DOHH2 (cell line): ENCODE measurements at regions not wholly inside any gene's neighbourhood (a gene's known extent, or its start where the extent isn't known, plus 50 kb on each side); places are given as distances from the start of the nearest gene placed in this dataset.
"Not testable (repeated sequence)": the region's sequence is repeated elsewhere in the genome, so short reads cannot be mapped to it uniquely, and the experiment has no call there.

Experiments
- H3F3A ChIP-seq: fragments of 200-600 bp; sonication (generic), shearing (Covaris generic); 2 replicates; pipeline ENCODE4 v1.6.0; 2016; ENCODE audit warnings: antibody characterized with exemption, mild to moderate bottlenecking; ENCODE audit not compliant: control insufficient read depth, insufficient read depth
- H3K27ac ChIP-seq: fragments of 200-600 bp; sonication (generic); 2 replicates; pipeline ENCODE4 v1.5.1; 2014; ENCODE audit warnings: low read depth, mild to moderate bottlenecking, low read length, moderate library complexity
- H3K27me3 ChIP-seq: fragments of 200-600 bp; sonication (generic); 2 replicates; pipeline ENCODE4 v1.6.1; 2014; ENCODE audit warnings: mild to moderate bottlenecking, low read length, mixed read lengths; ENCODE audit not compliant: control insufficient read depth
- H3K36me3 ChIP-seq: fragments of 200-600 bp; sonication (generic); 2 replicates; pipeline ENCODE4 v1.6.1; 2014; ENCODE audit warnings: mild to moderate bottlenecking, low read length, moderate library complexity, mixed read lengths; ENCODE audit not compliant: control insufficient read depth
- H3K4me1 ChIP-seq: fragments of 200-600 bp; sonication (generic); 2 replicates; pipeline ENCODE4 v1.6.1; 2014; ENCODE audit warnings: mild to moderate bottlenecking, low read length, mixed read lengths; ENCODE audit not compliant: control insufficient read depth
- H3K4me2 ChIP-seq: fragments of 200-600 bp; sonication (generic); 2 replicates; pipeline ENCODE4 v1.6.0; 2014; ENCODE audit warnings: mild to moderate bottlenecking, low read length, moderate library complexity
- H3K4me3 ChIP-seq: fragments of 200-600 bp; sonication (generic); 2 replicates; pipeline ENCODE4 v1.5.1; 2014; ENCODE audit warnings: mild to moderate bottlenecking, low read length, mixed read lengths
- H3K79me2 ChIP-seq: fragments of 200-600 bp; sonication (generic); 2 replicates; pipeline ENCODE4 v1.6.1; 2014; ENCODE audit warnings: mild to moderate bottlenecking, low read length, mixed read lengths; ENCODE audit not compliant: control insufficient read depth
- H3K9me2 ChIP-seq: fragments of 200-600 bp; sonication (generic); replicated peaks from 2 replicates; pipeline ENCODE4 v1.6.1; 2014; ENCODE audit warnings: mild to moderate bottlenecking, low read length, mixed read lengths; ENCODE audit not compliant: control insufficient read depth
- H3K9me3 ChIP-seq: fragments of 200-600 bp; sonication (generic); 2 replicates; pipeline ENCODE4 v1.6.1; 2014; ENCODE audit warnings: antibody characterized with exemption, low read length, mixed read lengths; ENCODE audit not compliant: control insufficient read depth, insufficient read depth
- H4K20me1 ChIP-seq: fragments of 200-600 bp; sonication (generic); 2 replicates; pipeline ENCODE4 v1.6.0; 2014; ENCODE audit warnings: low read depth, mild to moderate bottlenecking, antibody characterized with exemption, low read length, moderate library complexity; ENCODE audit not compliant: control insufficient read depth, insufficient read depth
- EZH2phosphoT487 ChIP-seq: fragments of 200-600 bp; sonication (generic); IDR thresholded peaks from 2 replicates; pipeline ENCODE4 v1.6.1; 2017; ENCODE audit warnings: borderline replicate concordance, mild to moderate bottlenecking, antibody characterized with exemption, low read length, moderate library complexity, mixed read lengths
- TF ChIP-seq, protein P1 (sequence below): fragments of 200-600 bp; sonication (generic); IDR thresholded peaks from one replicate; pipeline ENCODE4 v1.5.1; 2014; ENCODE audit warnings: antibody characterized with exemption, mild to moderate bottlenecking, low read depth, low read length; ENCODE audit not compliant: poor library complexity, severe bottlenecking

GRCh38 chr2:95685513-95685912, 93.7 kb downstream of the TRIM43 start:
- Histone ChIP-seq H3K27ac (no peak overlapping the region), H3K4me3 (no peak overlapping the region), H3K9me2 (no peaks in the 10 kb centered on the region), H3K4me2 (no peak overlapping the region), H3K4me1 (peaks cover 5% of the 10 kb centered on the region), H3K36me3 (no peaks in the 10 kb centered on the region), H4K20me1 (no peaks in the 10 kb centered on the region), H3K79me2 (no peaks in the 10 kb centered on the region), H3F3A (no peaks in the 10 kb centered on the region), H3K9me3 (no peaks in the 10 kb centered on the region), H3K27me3 (no peaks in the 10 kb centered on the region)
- TF ChIP-seq, protein P1, sequence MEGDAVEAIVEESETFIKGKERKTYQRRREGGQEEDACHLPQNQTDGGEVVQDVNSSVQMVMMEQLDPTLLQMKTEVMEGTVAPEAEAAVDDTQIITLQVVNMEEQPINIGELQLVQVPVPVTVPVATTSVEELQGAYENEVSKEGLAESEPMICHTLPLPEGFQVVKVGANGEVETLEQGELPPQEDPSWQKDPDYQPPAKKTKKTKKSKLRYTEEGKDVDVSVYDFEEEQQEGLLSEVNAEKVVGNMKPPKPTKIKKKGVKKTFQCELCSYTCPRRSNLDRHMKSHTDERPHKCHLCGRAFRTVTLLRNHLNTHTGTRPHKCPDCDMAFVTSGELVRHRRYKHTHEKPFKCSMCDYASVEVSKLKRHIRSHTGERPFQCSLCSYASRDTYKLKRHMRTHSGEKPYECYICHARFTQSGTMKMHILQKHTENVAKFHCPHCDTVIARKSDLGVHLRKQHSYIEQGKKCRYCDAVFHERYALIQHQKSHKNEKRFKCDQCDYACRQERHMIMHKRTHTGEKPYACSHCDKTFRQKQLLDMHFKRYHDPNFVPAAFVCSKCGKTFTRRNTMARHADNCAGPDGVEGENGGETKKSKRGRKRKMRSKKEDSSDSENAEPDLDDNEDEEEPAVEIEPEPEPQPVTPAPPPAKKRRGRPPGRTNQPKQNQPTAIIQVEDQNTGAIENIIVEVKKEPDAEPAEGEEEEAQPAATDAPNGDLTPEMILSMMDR = no peak
- no peak for TF ChIP-seq EZH2phosphoT487

- H3K4me1 ChIP-seq, H3K9me3 ChIP-seq, H3K4me2 ChIP-seq: not testable (repeated sequence)
These were observed 94.4 kb downstream of the TRIM43 start for GRCh38 chr2:95686056-95686825.

DNA sequence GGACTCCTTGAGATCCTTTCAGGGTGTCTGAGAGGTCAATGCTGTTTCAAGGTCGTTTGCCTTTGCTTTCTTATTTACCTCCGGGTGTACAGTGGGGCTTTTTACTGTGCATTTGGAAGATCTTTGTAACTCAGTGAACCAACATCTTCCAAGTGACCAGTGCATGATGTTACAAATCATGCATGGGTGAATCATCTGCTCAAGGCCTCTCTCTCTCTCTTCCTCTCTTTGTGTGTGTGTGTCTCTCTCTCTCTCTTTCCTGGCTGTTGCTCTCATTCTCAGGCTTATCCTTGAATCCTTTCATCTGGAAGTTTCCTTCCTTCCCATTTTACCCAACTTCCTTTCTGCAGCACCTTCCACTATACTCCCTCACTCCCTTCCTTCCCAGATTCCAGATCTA, 96.1 kb downstream of the TRIM43 start:
- H3K9me3 ChIP-seq, H4K20me1 ChIP-seq, H3F3A ChIP-seq, H3K36me3 ChIP-seq, H3K27ac ChIP-seq, H3K4me2 ChIP-seq, H3K4me3 ChIP-seq, H3K27me3 ChIP-seq, H3K9me2 ChIP-seq, H3K79me2 ChIP-seq, H3K4me1 ChIP-seq: not testable (repeated sequence)

More at GRCh38 chr2:95686056-95686825, 94.4 kb downstream of the TRIM43 start:
- not testable (repeated sequence) for H3F3A ChIP-seq, H3K9me2 ChIP-seq, H3K79me2 ChIP-seq, H3K27ac ChIP-seq, H3K36me3 ChIP-seq, H3K4me3 ChIP-seq, H3K27me3 ChIP-seq, H4K20me1 ChIP-seq

DNA sequence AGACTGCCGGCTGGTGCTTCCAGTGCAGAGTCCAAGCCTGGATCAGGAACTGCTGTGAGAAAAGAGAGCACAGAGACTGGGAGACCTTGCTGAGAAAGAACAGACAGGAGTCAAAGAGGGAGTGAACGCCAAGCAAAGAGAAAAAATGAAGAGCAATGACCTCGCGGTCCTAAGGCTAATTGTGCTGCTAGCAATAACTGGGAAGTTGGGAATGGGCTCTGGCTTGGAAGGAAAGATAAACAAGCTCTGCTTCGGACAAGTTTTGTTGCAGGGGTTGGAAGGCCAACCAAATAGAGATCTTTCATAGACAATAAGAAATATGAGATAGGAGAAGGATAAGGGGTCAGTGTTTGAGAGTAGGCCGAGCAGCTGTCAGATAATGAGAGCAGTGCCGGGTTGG, 99.4 kb downstream of the TRIM43 start:
- not testable (repeated sequence) for H3F3A ChIP-seq, H3K4me2 ChIP-seq, H3K4me1 ChIP-seq, H3K9me2 ChIP-seq, H4K20me1 ChIP-seq, H3K79me2 ChIP-seq, H3K9me3 ChIP-seq, H3K27me3 ChIP-seq, H3K27ac ChIP-seq, H3K36me3 ChIP-seq, H3K4me3 ChIP-seq

DNA sequence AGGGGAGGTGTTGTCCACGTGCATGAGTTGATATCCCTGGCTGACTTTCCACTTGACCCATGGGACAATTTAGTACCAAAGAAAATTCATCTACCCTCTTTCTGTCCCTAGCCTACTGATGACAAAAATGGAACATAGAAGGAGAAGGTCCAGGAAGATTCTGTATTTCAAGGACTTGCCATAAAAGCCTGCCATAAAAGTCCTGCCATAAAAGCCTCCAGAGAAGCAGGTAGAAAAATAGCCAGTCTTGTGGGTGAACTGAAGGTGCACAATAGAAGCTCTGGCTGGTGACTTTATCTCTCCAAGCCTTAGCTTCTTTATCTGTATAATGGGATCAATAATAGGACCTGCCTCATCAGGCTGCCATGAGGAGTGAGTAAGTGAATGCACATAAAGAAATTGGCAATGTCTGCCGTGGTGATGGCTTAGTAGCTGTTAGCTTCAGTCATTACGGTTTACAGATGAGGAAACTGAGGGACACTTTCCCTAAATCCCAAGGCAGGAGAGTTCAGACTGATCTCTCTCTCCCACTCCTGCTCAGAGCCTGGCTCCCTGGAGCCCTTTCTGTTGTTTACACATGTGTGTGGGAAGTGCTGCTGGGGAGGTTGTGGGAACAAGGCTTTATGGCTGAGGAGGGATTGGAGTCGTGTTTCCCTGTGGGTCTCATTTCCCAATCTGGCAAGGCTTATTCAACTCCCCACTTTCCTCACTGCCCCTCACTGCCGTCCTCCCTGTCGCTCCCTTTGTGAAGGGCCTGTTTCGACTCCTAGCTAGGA, 101.5 kb downstream of the TRIM43 start:
- H3K79me2 ChIP-seq, H3K4me3 ChIP-seq, H3K36me3 ChIP-seq, H4K20me1 ChIP-seq, H3F3A ChIP-seq, H3K9me3 ChIP-seq, H3K9me2 ChIP-seq, H3K4me1 ChIP-seq, H3K27me3 ChIP-seq, H3K4me2 ChIP-seq, H3K27ac ChIP-seq: not testable (repeated sequence)
